Kidney epithelial cell (primary cell): ENCODE measurements at regions not wholly inside any gene's neighbourhood (a gene's known extent, or its start where the extent isn't known, plus 50 kb on each side); places are given as distances from the start of the nearest gene placed in this dataset.

ENCODE experiments used
- DNase-seq: peaks from one replicate; pipeline ENCODE4 v3.0.0-alpha.2; 2010; ENCODE audit warnings: low read depth
- H3K27me3 ChIP-seq: 2 replicates; pipeline ENCODE4 v1.6.0; 2011; ENCODE audit warnings: low read length; ENCODE audit not compliant: control insufficient read depth, insufficient read depth
- H3K36me3 ChIP-seq: 2 replicates; pipeline ENCODE4 v1.5.1; 2011; ENCODE audit warnings: low read length; ENCODE audit not compliant: control insufficient read depth, insufficient read depth
- H3K4me3 ChIP-seq: 2 replicates; pipeline ENCODE4 v1.5.1; 2011; ENCODE audit warnings: low read depth, mild to moderate bottlenecking, control low read depth, low read length
- CTCF ChIP-seq: IDR thresholded peaks from 2 replicates; pipeline ENCODE4 v1.5.1; 2011; ENCODE audit warnings: mild to moderate bottlenecking, moderate library complexity, low read length, control low read depth, inconsistent platforms; ENCODE audit not compliant: insufficient read depth, poor library complexity, severe bottlenecking

GRCh38 chrX:121163443-121163842 is 116.0 kb downstream of the GLUD2 start:
- no peak for TF ChIP-seq CTCF
- no peaks in the 10 kb centered on the region for H3K27me3 ChIP-seq
- H3K36me3 ChIP-seq = no peaks in the 10 kb centered on the region
- H3K4me3 ChIP-seq = no peak overlapping the region
- DNase-seq = no peak

- no peak for TF ChIP-seq CTCF
- DNase-seq = no peak
- no peaks in the 10 kb centered on the region for H3K36me3 ChIP-seq
- H3K4me3 ChIP-seq = no peak overlapping the region
- no peaks in the 10 kb centered on the region for H3K27me3 ChIP-seq
Observed at GRCh38 chrX:121165930-121166359, 118.5 kb downstream of the GLUD2 start.

GRCh38 chrX:121169099-121170035 is 122.0 kb downstream of the GLUD2 start:
- TF ChIP-seq CTCF = no peak
- no peak overlapping the region for H3K4me3 ChIP-seq

GRCh38 chrX:121172703-121173102 is 125.3 kb downstream of the GLUD2 start:
- TF ChIP-seq CTCF = no peak
- DNase-seq = no peak
- H3K4me3 ChIP-seq = no peak overlapping the region
- H3K36me3 ChIP-seq = no peaks in the 10 kb centered on the region
- H3K27me3 ChIP-seq = no peaks in the 10 kb centered on the region

More at GRCh38 chrX:121169099-121170035, 122.0 kb downstream of the GLUD2 start:
- DNase-seq = no peak
- Histone ChIP-seq H3K36me3 (no peaks in the 10 kb centered on the region), H3K27me3 (no peaks in the 10 kb centered on the region)

GRCh38 chrX:121179972-121180371 is 132.6 kb downstream of the GLUD2 start:
- no peak overlapping the region for H3K4me3 ChIP-seq
- no peak for TF ChIP-seq CTCF
- no peak for DNase-seq

More at GRCh38 chrX:121179972-121180371, 132.6 kb downstream of the GLUD2 start:
- Histone ChIP-seq H3K36me3 (no peaks in the 10 kb centered on the region), H3K27me3 (no peaks in the 10 kb centered on the region)
